ENCODE measurements at regions not wholly inside any gene's neighbourhood (a gene's known extent, or its start where the extent isn't known, plus 50 kb on each side); places are given as distances from the start of the nearest gene placed in this dataset.

DNA sequence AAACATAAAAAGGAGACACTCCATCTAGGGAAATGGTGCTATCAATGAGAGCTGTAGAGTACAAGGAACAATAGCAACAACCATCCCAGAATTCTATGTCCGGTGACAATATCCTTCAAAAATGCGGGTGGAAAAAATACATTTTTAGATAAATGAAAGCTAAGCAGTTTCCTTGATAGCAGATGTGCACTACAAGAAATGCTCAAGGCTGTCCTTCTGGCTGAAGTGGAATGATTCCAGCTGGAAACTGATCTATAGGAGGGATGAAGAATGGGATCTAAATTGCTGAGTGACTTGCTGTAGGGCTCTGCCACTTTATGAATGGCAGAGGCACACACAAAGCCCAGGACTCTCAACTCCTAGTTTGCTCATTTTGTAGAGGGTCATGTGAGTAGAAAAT lies 763.1 kb downstream of the C6orf118 start:
- TF ChIP-seq, protein P1, sequence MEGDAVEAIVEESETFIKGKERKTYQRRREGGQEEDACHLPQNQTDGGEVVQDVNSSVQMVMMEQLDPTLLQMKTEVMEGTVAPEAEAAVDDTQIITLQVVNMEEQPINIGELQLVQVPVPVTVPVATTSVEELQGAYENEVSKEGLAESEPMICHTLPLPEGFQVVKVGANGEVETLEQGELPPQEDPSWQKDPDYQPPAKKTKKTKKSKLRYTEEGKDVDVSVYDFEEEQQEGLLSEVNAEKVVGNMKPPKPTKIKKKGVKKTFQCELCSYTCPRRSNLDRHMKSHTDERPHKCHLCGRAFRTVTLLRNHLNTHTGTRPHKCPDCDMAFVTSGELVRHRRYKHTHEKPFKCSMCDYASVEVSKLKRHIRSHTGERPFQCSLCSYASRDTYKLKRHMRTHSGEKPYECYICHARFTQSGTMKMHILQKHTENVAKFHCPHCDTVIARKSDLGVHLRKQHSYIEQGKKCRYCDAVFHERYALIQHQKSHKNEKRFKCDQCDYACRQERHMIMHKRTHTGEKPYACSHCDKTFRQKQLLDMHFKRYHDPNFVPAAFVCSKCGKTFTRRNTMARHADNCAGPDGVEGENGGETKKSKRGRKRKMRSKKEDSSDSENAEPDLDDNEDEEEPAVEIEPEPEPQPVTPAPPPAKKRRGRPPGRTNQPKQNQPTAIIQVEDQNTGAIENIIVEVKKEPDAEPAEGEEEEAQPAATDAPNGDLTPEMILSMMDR (conservative IDR thresholded peaks at IDR 0.05; ENCODE audit: low read depth, low read length) = no peak
- TF ChIP-seq POLR2A (IDR thresholded peaks at IDR 0.05; ENCODE audit: low read depth, low read length) = no peak

Data from IMR-90 (cell line).